ENCODE measurements at regions not wholly inside any gene's neighbourhood (a gene's known extent, or its start where the extent isn't known, plus 50 kb on each side); places are given as distances from the start of the nearest gene placed in this dataset.

DNA sequence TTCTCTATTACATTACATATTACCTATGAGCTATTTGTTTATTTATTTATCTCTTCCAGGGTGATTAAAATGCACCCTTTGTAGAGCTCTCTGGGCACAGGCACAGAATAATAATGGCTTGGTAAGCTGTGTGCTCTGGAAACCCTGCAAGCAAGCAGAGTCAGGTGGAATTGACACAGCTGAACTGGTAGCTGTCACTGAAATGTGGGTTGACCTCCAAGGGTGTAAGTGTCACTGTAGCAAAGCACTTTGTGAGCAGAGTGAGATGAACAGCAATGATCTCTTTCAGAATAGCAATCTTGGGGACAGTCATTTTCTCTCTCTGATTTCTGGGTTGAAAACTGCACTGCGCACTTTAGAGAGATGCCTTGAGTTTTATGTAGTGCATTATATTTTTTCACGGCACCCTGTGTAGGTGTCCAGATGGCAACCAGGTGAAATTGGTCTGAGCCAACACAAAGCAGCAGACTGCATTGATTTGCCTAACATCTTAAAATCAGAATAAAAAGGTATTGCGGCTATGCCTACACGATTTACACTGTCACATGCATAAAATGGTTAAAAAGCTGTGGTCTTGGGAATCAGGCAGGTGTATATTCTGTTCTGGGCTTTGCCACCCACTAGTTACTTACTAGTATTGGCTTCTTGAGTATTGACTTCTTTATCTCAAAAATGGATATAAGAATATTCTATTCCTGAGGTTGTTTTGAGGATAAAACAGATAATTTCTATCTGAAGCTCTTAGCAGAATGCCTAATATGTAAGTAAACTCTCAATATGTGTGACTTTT is 450.3 kb downstream of the RAPGEF2 start:
- no peak for TF ChIP-seq CHD2 (IDR thresholded peaks at IDR 0.05; ENCODE audit: low read length, partially characterized antibody)
- TF ChIP-seq ESRRA (IDR thresholded peaks at IDR 0.05; ENCODE audit: borderline replicate concordance, low read length), result no peak
- TF ChIP-seq KDM1A (IDR thresholded peaks at IDR 0.05; ENCODE audit: low read depth), result no peak
- no peak for TF ChIP-seq EP300 (IDR thresholded peaks at IDR 0.05)
- no peak for TF ChIP-seq PHF8 (IDR thresholded peaks at IDR 0.05; ENCODE audit: borderline replicate concordance, low read depth)
- TF ChIP-seq CBX8 (IDR thresholded peaks at IDR 0.05), result no peak
- no peak for TF ChIP-seq HOXA7 (CRISPR knock-in tag; IDR thresholded peaks at IDR 0.05)
- no peak for TF ChIP-seq MAFK (IDR thresholded peaks at IDR 0.05; ENCODE audit: partially characterized antibody)
- TF ChIP-seq, protein P1, sequence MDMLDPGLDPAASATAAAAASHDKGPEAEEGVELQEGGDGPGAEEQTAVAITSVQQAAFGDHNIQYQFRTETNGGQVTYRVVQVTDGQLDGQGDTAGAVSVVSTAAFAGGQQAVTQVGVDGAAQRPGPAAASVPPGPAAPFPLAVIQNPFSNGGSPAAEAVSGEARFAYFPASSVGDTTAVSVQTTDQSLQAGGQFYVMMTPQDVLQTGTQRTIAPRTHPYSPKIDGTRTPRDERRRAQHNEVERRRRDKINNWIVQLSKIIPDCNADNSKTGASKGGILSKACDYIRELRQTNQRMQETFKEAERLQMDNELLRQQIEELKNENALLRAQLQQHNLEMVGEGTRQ (IDR thresholded peaks at IDR 0.05), result no peak
- TF ChIP-seq, protein P2, sequence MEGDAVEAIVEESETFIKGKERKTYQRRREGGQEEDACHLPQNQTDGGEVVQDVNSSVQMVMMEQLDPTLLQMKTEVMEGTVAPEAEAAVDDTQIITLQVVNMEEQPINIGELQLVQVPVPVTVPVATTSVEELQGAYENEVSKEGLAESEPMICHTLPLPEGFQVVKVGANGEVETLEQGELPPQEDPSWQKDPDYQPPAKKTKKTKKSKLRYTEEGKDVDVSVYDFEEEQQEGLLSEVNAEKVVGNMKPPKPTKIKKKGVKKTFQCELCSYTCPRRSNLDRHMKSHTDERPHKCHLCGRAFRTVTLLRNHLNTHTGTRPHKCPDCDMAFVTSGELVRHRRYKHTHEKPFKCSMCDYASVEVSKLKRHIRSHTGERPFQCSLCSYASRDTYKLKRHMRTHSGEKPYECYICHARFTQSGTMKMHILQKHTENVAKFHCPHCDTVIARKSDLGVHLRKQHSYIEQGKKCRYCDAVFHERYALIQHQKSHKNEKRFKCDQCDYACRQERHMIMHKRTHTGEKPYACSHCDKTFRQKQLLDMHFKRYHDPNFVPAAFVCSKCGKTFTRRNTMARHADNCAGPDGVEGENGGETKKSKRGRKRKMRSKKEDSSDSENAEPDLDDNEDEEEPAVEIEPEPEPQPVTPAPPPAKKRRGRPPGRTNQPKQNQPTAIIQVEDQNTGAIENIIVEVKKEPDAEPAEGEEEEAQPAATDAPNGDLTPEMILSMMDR (IDR thresholded peaks at IDR 0.05), result no peak
- TF ChIP-seq, protein P3, sequence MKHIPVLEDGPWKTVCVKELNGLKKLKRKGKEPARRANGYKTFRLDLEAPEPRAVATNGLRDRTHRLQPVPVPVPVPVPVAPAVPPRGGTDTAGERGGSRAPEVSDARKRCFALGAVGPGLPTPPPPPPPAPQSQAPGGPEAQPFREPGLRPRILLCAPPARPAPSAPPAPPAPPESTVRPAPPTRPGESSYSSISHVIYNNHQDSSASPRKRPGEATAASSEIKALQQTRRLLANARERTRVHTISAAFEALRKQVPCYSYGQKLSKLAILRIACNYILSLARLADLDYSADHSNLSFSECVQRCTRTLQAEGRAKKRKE (CRISPR knock-in tag; IDR thresholded peaks at IDR 0.05; ENCODE audit: low read depth), result no peak
- no peak for TF ChIP-seq RARB (CRISPR knock-in tag; IDR thresholded peaks at IDR 0.05)
- TF ChIP-seq TFCP2L1 (CRISPR knock-in tag; IDR thresholded peaks at IDR 0.05), result no peak
- CTCF ChIA-PET, result no interaction called here
- no peak for DNase-seq (ENCODE audit: low read depth in 1 of 2, low spot score in 1 of 2)
- H3K9me3 ChIP-seq, result no peaks in the 10 kb centered on the region
- no peak overlapping the region for H3K4me3 ChIP-seq
- H3K4me2 ChIP-seq, result no peak overlapping the region
- H3K4me1 ChIP-seq, result no peaks in the 10 kb centered on the region
- POLR2A ChIA-PET, result no interaction called here
- no peak for ATAC-seq
- 58% methylated on average over 4 of the region's 4 CpGs for WGBS (ENCODE audit: missing lambda C conversion rate)
- no peak for FAIRE-seq
- H3K27ac ChIP-seq, result no peak overlapping the region

DNA sequence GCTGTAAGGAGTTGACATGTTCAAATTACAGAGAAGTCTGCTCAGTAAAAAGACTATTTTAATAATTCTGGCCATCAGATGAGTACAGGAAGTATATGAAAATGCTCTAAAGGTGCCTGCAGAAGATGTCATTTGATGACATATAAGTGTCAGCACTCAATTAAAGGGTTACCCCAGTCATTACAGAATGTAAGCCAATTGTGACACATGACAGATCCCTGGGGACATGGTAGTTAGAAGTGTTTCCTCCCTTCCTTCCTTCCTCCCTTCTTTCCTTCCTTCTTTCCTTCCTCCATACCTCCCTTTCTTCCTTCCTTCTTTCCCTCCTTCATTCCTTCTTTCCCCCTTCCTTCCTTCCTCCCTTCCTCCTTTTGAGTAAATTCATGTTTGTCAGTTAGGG is 453.0 kb downstream of the RAPGEF2 start:
- TF ChIP-seq, protein P4, sequence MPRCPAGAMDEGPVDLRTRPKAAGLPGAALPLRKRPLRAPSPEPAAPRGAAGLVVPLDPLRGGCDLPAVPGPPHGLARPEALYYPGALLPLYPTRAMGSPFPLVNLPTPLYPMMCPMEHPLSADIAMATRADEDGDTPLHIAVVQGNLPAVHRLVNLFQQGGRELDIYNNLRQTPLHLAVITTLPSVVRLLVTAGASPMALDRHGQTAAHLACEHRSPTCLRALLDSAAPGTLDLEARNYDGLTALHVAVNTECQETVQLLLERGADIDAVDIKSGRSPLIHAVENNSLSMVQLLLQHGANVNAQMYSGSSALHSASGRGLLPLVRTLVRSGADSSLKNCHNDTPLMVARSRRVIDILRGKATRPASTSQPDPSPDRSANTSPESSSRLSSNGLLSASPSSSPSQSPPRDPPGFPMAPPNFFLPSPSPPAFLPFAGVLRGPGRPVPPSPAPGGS (IDR thresholded peaks at IDR 0.05), result no peak
- TF ChIP-seq KDM1A (IDR thresholded peaks at IDR 0.05; ENCODE audit: low read depth) (no peak), CEBPB (IDR thresholded peaks at IDR 0.05) (no peak), KDM5A (IDR thresholded peaks at IDR 0.05) (no peak), ZFP36 (IDR thresholded peaks at IDR 0.05; ENCODE audit: borderline replicate concordance, partially characterized antibody) (no peak), SREBF2 (IDR thresholded peaks at IDR 0.05) (no peak), ZSCAN20 (CRISPR knock-in tag; IDR thresholded peaks at IDR 0.05) (no peak), ZNF302 (CRISPR knock-in tag; IDR thresholded peaks at IDR 0.05) (no peak), RAD21 (conservative IDR thresholded peaks at IDR 0.05 in 1 of 2, IDR thresholded peaks at IDR 0.05 in 1 of 2) (no peak), EHF (CRISPR knock-in tag; IDR thresholded peaks at IDR 0.05) (no peak), RFX5 (IDR thresholded peaks at IDR 0.05) (no peak), POLR2A (IDR thresholded peaks at IDR 0.05; ENCODE audit: low read length) (no peak), RCOR1 (IDR thresholded peaks at IDR 0.05; ENCODE audit: low read depth, low read length) (no peak), EP300 (IDR thresholded peaks at IDR 0.05) (no peak), MAFK (IDR thresholded peaks at IDR 0.05; ENCODE audit: partially characterized antibody) (no peak), BHLHE40 (IDR thresholded peaks at IDR 0.05; ENCODE audit: low read depth, low read length) (no peak)
- TF ChIP-seq, protein P2 (IDR thresholded peaks at IDR 0.05), result no peak
- POLR2A ChIA-PET, result no interaction called here
- FAIRE-seq (no peak), ATAC-seq (no peak), DNase-seq (ENCODE audit: low read depth in 1 of 2, low spot score in 1 of 2) (no peak)
- H3K9me3 ChIP-seq, result no peaks in the 10 kb centered on the region
- H3K4me2 ChIP-seq, result no peak overlapping the region
- H3K4me1 ChIP-seq, result no peaks in the 10 kb centered on the region
- H3K4me3 ChIP-seq, result no peak overlapping the region
- H3K27ac ChIP-seq, result no peak overlapping the region
- CTCF ChIA-PET, result no interaction called here
